HG03039 (cell line): ENCODE measurements at regions not wholly inside any gene's neighbourhood (a gene's known extent, or its start where the extent isn't known, plus 50 kb on each side); places are given as distances from the start of the nearest gene placed in this dataset.
"Not testable (repeated sequence)": the region's sequence is repeated elsewhere in the genome, so short reads cannot be mapped to it uniquely, and the experiment has no call there.

Source experiments
- ATAC-seq: cut with Tn5 transposase; IDR thresholded peaks from one replicate; pipeline ENCODE4 v1.9.1; 2021; ENCODE audit warnings: mild to moderate bottlenecking, moderate library complexity; ENCODE audit not compliant: unreplicated experiment

GRCh38 chr4:165548702-165549101, 169.9 kb downstream of the CPE start:
- ATAC-seq: no peak

GRCh38 chr4:165553221-165553810, 174.5 kb downstream of the CPE start:
- no peak for ATAC-seq

DNA sequence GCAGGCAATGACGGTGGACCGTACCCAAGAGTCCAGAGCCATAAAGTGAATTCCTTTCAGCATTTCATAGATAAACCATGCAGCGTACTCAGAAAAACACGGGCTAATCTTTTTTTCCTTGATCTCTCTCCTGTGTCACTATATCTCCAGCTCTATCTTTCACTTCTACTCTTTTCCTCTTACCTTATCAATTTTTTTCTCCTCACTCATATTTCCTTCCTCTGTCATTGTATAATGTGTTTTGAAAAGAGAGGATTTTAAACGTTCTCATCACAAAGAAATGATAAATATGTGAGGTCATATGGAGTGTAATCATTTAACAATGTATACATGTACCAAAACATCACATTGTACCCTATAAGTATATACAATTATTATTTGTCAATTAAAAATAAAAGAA, 176.5 kb downstream of the CPE start:
- ATAC-seq: no peak

DNA sequence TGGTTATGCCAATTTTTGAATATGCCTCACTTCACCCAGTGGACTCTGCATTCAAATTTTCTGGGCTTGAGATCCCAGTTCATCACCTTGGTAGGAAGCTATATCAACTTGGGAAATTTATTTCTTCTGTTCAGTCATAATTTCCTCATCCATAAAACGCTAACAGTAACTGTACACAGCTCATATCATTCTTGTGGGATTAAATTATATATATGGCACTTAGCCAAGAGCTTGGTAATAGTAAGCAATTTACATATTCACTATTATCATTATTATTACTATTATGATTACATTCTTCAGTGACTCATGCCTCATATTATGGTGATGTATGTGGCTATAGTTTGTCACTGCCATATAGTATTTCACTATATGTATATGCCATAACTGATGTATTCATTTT, 177.6 kb downstream of the CPE start:
- ATAC-seq: no peak

- no peak for ATAC-seq
Observed at GRCh38 chr4:165560941-165561340, 182.1 kb downstream of the CPE start.

DNA sequence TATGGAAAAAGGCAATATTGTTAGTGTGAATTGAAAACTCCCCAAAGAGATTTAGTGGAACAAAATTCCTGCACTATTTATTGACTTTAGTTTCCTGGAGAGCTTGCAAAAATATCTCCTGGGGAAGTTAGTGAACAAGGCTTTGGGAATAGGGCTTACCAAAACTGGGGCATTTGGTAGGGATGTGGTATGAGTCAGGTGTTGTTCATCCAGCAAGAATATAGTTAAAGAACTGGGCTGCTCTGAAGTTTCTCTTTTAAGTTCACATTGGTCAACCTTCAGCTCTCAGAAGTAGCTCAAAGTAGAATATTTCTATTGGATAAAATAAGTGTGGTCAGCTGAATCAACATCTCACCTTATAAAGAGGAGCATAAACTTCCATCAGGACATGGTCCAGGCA, 185.0 kb downstream of the CPE start:
- no peak for ATAC-seq

- ATAC-seq: no peak
Observed at GRCh38 chr4:165569031-165569430, 190.2 kb downstream of the CPE start.

DNA sequence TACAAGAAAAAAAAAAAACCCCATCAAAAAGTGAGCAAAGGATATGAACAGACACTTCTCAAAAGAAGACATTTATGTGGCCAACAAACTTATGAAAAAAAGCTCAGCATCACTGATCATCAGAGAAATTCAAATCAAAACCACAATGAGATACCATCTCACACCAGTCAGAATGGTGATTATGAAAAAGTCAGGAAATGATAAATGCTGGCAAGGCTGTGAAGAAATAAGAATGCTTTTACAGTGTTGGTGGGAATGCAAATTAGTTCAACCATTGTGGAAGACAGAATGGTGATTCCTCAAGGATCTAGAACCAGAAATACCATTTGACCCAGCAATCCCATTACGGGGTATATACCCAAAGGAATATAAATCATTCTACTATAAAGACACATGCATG, 192.7 kb downstream of the CPE start:
- ATAC-seq: not testable (repeated sequence)

DNA sequence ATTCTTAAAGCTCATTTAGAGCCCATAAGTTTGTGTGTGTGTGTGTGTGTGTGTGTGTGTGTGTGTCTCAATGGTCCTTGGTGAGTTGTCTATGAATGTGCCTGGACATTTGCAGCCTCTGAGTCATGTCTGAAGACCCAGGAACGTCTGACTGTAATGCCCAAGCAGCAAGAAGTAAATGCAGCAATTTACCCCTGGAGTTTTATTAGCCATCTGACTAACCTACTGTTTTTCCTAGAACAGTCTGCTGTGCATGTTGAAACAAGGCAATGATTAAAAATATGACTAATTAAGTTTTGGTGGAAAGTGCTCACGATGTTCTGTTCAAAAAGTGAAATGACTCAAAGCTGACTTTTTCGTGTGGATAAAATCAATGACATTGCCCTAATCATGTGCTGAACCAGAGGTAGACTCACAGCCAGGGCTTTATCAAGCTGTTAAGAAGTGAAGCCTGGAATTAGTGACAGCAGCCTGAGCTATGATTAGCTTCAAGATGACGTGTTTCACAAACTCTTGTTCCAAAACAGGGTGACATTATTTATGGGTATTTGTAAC, 201.6 kb downstream of the CPE start:
- ATAC-seq: no peak

GRCh38 chr4:165583341-165583740, 204.5 kb downstream of the CPE start:
- no peak for ATAC-seq

DNA sequence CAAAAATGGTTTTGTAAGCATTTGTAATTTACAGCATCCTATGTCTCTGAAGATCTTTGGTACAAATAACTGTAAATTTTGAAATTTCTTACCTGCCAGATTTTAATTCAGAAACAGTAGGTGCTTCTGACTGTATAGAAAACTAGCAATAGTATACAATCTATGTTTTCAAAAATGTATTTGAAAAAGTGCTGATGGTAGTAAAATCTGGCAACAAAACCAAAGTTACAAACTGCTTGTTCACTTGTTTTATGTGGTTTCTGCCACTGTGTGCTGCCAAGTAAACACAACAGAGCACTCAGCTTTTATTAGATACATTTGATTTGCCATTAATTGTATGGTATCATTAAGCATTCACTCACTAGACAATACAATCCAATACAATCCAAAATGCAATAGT, 206.1 kb downstream of the CPE start:
- ATAC-seq: no peak

DNA sequence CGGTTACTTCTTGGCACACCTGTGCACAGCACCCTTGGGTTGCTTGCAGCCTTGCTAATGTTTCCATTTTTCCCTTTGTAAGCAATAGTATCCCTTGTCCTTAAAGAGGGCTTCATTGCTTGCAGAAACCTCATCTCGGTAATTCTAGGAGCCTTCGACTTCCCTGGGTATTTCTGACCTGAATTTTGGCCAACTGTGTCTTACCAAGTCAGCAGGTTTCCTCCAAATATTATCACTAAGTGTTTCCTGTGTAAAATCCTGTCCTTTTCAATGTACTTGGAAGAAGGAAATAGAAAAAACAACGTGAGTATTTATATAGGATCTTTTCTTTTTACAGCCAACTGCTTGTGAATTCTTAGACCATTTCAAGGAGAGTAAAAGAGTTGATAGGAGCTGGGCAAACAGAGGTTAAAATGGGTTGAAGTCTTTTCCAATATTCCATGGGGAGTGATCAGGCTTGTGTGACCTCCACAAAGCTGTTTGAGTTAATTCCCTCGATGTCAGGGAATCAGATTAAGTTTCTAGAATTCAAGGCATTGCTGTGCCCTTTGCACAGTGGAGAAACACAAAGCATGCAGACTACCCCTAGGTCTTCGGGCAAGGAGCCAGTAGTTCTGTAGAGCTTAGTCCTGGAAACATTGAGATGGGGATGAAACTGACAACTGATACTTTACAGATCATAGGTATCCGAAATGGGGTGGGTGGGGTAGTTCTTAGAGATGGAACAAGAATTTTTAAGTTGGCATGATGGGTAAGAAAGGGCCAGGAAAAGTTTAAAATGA, 209.9 kb downstream of the CPE start:
- no peak for ATAC-seq

DNA sequence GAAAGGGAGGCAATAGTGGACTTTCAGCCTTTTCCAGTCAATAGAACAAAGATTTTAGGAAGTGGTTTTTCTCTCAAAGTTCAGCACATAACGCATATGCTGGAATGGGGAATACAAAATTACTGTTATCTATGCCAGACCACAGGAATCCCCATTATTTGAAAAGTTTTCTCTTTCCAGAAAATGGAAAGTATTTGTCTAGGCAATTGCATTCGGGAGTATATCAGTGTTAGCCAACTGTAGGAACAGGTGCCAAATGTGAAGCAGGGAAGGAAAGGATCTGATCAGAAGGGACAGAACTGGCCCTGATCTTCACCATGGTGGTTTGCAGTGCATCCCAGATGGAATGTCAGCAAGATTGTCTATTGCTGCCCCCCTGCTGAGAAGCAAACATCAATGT, 213.6 kb downstream of the CPE start:
- no peak for ATAC-seq

- no peak for ATAC-seq
Observed at GRCh38 chr4:165597581-165598480, 219.0 kb downstream of the CPE start.

DNA sequence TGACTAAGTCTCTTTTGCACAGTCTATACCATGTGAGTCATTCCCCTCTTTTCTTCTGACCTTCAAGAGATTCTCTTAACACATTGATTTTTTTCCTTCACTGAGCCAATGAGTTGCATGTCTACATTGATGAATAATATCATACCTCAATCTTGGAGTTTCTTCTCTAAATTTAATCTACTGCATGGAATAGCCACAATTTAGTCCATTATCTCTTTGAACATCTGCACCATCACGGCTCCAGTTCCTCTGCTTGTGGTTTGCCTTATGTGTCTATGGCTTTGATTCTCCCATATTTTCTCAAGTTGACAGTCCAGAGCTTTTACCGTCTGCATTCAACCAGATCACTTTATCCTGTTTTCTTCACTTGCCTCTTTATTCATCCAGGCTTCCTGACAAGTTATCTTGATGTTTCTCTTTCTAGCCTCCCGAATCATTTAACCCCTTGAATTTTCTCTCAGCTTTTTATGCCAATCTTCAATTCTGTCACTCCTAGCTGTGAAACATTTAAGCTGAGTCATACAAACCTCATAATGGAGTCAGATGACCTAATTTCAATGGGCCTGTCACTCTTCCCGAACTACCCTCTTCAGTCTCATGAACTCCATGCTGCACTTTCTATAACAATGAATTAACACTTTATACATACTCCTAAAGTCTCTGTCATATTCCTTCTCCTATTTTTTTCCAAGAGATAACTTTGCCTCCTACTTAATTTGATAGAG, 222.3 kb downstream of the CPE start:
- no peak for ATAC-seq

DNA sequence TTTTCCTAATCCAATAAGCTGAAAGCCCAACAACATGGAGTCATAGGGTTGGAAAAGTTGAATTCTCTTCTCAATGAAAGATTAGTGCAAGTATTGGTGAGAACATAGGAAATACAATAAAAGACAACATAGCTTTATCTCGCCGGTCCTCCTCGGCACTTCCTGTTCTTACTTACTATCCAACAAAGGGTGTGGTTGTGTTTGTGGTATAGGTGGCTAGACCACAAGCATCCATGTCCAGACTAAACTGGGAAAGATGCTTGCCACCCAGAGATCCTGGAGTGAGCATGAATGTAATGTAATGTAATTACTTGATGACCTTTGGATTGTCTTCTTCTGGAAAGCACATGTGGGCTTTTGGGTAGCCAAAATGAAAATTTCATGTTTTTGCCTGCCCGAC, 223.8 kb downstream of the CPE start:
- no peak for ATAC-seq

- ATAC-seq: no peak
Observed at GRCh38 chr4:165604181-165604580, 225.4 kb downstream of the CPE start.

DNA sequence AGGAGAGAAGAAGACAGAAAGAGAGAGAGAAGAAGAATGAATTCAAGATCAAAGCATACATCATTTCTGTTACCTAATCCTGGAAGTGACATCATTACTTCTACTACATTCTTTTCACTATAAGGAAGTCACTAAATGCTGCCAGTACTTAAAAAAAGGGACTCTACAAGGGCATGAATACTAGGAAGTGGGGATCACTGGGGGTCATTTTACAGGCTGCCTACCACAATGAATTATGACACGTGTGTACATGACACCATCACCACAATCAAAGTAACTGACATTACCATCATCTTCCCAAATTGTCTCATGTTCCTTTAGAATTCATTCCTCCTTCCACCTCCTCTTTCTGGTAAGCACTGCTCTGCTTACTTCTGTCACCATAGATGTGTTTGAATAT, 227.0 kb downstream of the CPE start:
- no peak for ATAC-seq

GRCh38 chr4:165606465-165607205, 227.8 kb downstream of the CPE start:
- no peak for ATAC-seq

DNA sequence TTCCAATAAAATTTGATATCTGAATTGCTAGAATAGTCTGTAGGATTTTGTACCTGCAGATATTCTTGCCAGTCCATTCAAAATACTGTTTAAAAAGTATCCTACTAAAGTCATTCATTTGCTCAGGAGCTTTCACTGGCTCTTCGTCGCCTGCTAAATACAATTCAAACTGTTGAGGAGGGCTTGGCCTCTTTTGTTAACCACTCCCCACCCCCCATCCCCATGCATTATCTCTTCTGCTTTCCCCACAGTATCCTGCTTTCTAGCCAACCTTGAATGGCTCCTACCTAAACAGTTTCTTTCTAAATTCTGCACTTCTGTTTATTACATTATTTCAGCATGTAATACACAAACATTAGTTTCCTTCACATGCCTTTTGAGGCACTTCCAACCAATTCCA, 230.8 kb downstream of the CPE start:
- ATAC-seq: no peak
